Karpas-422 (cell line): ENCODE measurements at regions not wholly inside any gene's neighbourhood (a gene's known extent, or its start where the extent isn't known, plus 50 kb on each side); places are given as distances from the start of the nearest gene placed in this dataset.

Experiments
- DNase-seq: peaks from one replicate; pipeline ENCODE4 v3.0.0-alpha.2; 2015
- H2AFZ ChIP-seq: fragments of 200-600 bp; sonication (generic); 2 replicates; pipeline ENCODE4 v1.6.1; 2014; ENCODE audit warnings: antibody characterized with exemption, low read length, mixed read lengths
- H3K27ac ChIP-seq: fragments of 200-600 bp; sonication (generic); 2 replicates; pipeline ENCODE4 v1.5.1; 2014; ENCODE audit warnings: mild to moderate bottlenecking, low read length, moderate library complexity
- H3K27me3 ChIP-seq: fragments of 200-600 bp; sonication (generic); 2 replicates; pipeline ENCODE4 v1.6.1; 2014; ENCODE audit warnings: low read length, mixed read lengths
- H3K36me3 ChIP-seq: fragments of 200-600 bp; sonication (generic); 2 replicates; pipeline ENCODE4 v1.6.1; 2014; ENCODE audit warnings: low read length, mixed read lengths; ENCODE audit not compliant: insufficient read depth
- H3K4me1 ChIP-seq: fragments of 200-600 bp; sonication (generic); 2 replicates; pipeline ENCODE4 v1.6.1; 2014; ENCODE audit warnings: mild to moderate bottlenecking, low read length, mixed read lengths
- H3K4me2 ChIP-seq: fragments of 200-600 bp; sonication (generic); 2 replicates; pipeline ENCODE4 v1.6.1; 2014; ENCODE audit warnings: low read length, low read depth, mild to moderate bottlenecking; ENCODE audit not compliant: poor library complexity, severe bottlenecking
- H3K4me3 ChIP-seq: fragments of 200-600 bp; sonication (generic); 2 replicates; pipeline ENCODE4 v1.5.1; 2014; ENCODE audit warnings: mild to moderate bottlenecking, antibody characterized with exemption, low read length, mixed read lengths
- H3K79me2 ChIP-seq: fragments of 200-600 bp; sonication (generic); 2 replicates; pipeline ENCODE4 v1.6.1; 2014; ENCODE audit warnings: mild to moderate bottlenecking, low read length, mixed read lengths
- H3K9ac ChIP-seq: fragments of 200-600 bp; sonication (generic); 2 replicates; pipeline ENCODE4 v1.6.0; 2014; ENCODE audit warnings: low read length
- H3K9me2 ChIP-seq: fragments of 200-600 bp; sonication (generic), shearing (Covaris generic); replicated peaks from 2 replicates; pipeline ENCODE4 v1.6.0; 2014; ENCODE audit warnings: mild to moderate bottlenecking, low read length, moderate library complexity; ENCODE audit not compliant: insufficient read depth
- H3K9me3 ChIP-seq: fragments of 300-700, 200-600 bp; sonication (generic); 2 replicates; pipeline ENCODE4 v1.6.1; 2014; ENCODE audit warnings: low read length, mixed read lengths
- H4K20me1 ChIP-seq: fragments of 200-600 bp; sonication (generic); 2 replicates; pipeline ENCODE4 v1.6.1; 2014; ENCODE audit warnings: mild to moderate bottlenecking, antibody characterized with exemption, low read length, low read depth; ENCODE audit not compliant: insufficient read depth

GRCh38 chr6:88558981-88559380 is 392.8 kb upstream of the CNR1 start:
- Histone ChIP-seq H3K79me2 (no peaks in the 10 kb centered on the region), H3K36me3 (no peaks in the 10 kb centered on the region), H3K4me3 (no peak overlapping the region), H3K4me1 (peaks cover under 1% of the 10 kb centered on the region), H4K20me1 (no peaks in the 10 kb centered on the region), H3K9ac (no peak overlapping the region), H3K9me2 (no peaks in the 10 kb centered on the region), H2AFZ (no peak overlapping the region), H3K4me2 (no peak overlapping the region), H3K27ac (no peak overlapping the region), H3K9me3 (no peaks in the 10 kb centered on the region), H3K27me3 (no peaks in the 10 kb centered on the region)
- DNase-seq: no peak

GRCh38 chr6:88556663-88557062 is 390.5 kb upstream of the CNR1 start:
- Histone ChIP-seq H4K20me1 (no peaks in the 10 kb centered on the region), H3K27me3 (no peaks in the 10 kb centered on the region), H3K4me3 (no peak overlapping the region), H3K36me3 (no peaks in the 10 kb centered on the region), H3K9me3 (no peaks in the 10 kb centered on the region), H2AFZ (no peak overlapping the region), H3K4me1 (peaks cover 11% of the 10 kb centered on the region), H3K9me2 (no peaks in the 10 kb centered on the region), H3K9ac (no peak overlapping the region), H3K4me2 (no peak overlapping the region), H3K27ac (no peak overlapping the region), H3K79me2 (no peaks in the 10 kb centered on the region)
- DNase-seq: no peak

- H3K9me2 ChIP-seq: no peaks in the 10 kb centered on the region
- H3K36me3 ChIP-seq: no peaks in the 10 kb centered on the region; the same call in 1 of the 2 replicates
- H4K20me1 ChIP-seq: no peaks in the 10 kb centered on the region
- no peaks in the 10 kb centered on the region for H3K27me3 ChIP-seq
- DNase-seq: no peak
- H3K9me3 ChIP-seq: no peaks in the 10 kb centered on the region
- no peak overlapping the region for H3K27ac ChIP-seq
- peak overlapping the region; percentile 56; the same call in 1 of the 2 replicates for H3K4me3 ChIP-seq
- H2AFZ ChIP-seq: no peak overlapping the region
- peak overlapping the region; percentile 35 for H3K4me2 ChIP-seq
- H3K4me1 ChIP-seq: peaks cover 28% of the 10 kb centered on the region
- H3K79me2 ChIP-seq: no peaks in the 10 kb centered on the region
- H3K9ac ChIP-seq: peak overlapping the region; percentile 34; the same call in 1 of the 2 replicates
Measured at GRCh38 chr6:88548891-88549505, 382.9 kb upstream of the CNR1 start.

DNA sequence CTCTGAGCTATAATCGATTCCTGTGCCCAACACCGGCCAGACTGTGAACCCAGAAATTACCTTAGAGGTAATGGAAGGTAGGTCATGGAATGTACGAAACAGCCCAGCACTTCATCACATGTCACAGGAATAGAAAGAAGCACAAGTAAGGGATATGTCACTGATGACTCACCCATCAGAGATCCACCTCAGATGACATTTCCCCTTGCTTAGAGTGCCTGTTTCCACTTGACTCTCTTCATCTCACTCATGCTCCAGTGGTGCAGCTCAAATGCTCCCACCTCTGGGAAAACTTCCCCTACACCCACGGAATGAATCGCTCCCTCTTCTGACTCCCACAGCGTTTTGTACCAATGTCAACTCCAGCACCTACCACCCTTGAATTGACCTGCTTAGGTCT is 381.6 kb upstream of the CNR1 start:
- Histone ChIP-seq H3K4me2 (no peak overlapping the region), H3K4me3 (no peak overlapping the region), H4K20me1 (no peaks in the 10 kb centered on the region), H3K9me2 (no peaks in the 10 kb centered on the region), H3K4me1 (peaks cover 18% of the 10 kb centered on the region), H3K9me3 (no peaks in the 10 kb centered on the region), H2AFZ (no peak overlapping the region), H3K27ac (no peak overlapping the region), H3K79me2 (no peaks in the 10 kb centered on the region), H3K27me3 (no peaks in the 10 kb centered on the region), H3K36me3 (no peaks in the 10 kb centered on the region; the same call in 1 of the 2 replicates), H3K9ac (no peak overlapping the region)
- DNase-seq: no peak

DNA sequence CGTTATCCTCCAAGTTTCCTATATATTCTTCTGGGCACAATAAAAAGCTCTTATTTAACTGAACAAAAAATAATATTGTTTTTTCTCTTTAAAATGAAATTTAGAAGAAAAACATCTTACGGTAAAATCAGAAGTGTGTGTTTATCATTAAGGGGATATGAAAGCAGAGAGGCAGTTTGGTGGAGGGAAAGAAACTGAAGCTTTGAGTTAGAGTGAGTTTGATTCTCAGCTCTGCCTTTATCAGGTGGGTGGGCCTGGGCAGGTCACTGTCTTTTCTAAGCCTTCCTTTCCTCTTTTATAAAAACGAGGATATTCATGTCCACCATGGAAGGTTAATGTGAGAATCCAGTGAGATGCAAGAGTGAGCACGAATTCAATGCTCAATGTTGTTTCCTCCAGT is 379.8 kb upstream of the CNR1 start:
- DNase-seq: no peak
- Histone ChIP-seq H2AFZ (no peak overlapping the region), H3K9me2 (no peaks in the 10 kb centered on the region), H3K9me3 (no peaks in the 10 kb centered on the region), H4K20me1 (no peaks in the 10 kb centered on the region), H3K36me3 (no peaks in the 10 kb centered on the region; the same call in 1 of the 2 replicates), H3K4me2 (peak overlapping the region; percentile 27), H3K9ac (no peak overlapping the region), H3K79me2 (no peaks in the 10 kb centered on the region), H3K27ac (no peak overlapping the region), H3K27me3 (no peaks in the 10 kb centered on the region), H3K4me1 (peaks cover 18% of the 10 kb centered on the region), H3K4me3 (no peak overlapping the region)

- DNase-seq: no peak
- Histone ChIP-seq H3K9ac (no peak overlapping the region), H3K27me3 (no peaks in the 10 kb centered on the region), H3K4me3 (no peak overlapping the region), H3K9me3 (no peaks in the 10 kb centered on the region), H3K4me1 (peaks cover 18% of the 10 kb centered on the region), H3K27ac (no peak overlapping the region), H3K79me2 (no peaks in the 10 kb centered on the region), H2AFZ (no peak overlapping the region), H3K36me3 (no peaks in the 10 kb centered on the region; the same call in 1 of the 2 replicates), H4K20me1 (no peaks in the 10 kb centered on the region), H3K4me2 (peak overlapping the region; percentile 27), H3K9me2 (no peaks in the 10 kb centered on the region)
Measured at GRCh38 chr6:88544986-88545612, 379.0 kb upstream of the CNR1 start.

- Histone ChIP-seq H4K20me1 (no peaks in the 10 kb centered on the region), H3K4me1 (no peaks in the 10 kb centered on the region), H3K4me3 (no peak overlapping the region), H3K79me2 (no peaks in the 10 kb centered on the region), H3K9me3 (no peaks in the 10 kb centered on the region), H2AFZ (no peak overlapping the region), H3K9me2 (no peaks in the 10 kb centered on the region), H3K4me2 (no peak overlapping the region), H3K27me3 (no peaks in the 10 kb centered on the region), H3K36me3 (no peaks in the 10 kb centered on the region), H3K27ac (no peak overlapping the region), H3K9ac (no peak overlapping the region)
- DNase-seq: no peak
Measured at GRCh38 chr6:88539295-88539764, 373.2 kb upstream of the CNR1 start.

- Histone ChIP-seq H3K9ac (no peak overlapping the region), H3K9me2 (no peaks in the 10 kb centered on the region), H3K4me3 (no peak overlapping the region), H3K79me2 (no peaks in the 10 kb centered on the region), H4K20me1 (no peaks in the 10 kb centered on the region), H3K36me3 (no peaks in the 10 kb centered on the region), H3K27me3 (no peaks in the 10 kb centered on the region), H3K4me1 (no peaks in the 10 kb centered on the region), H3K4me2 (no peak overlapping the region), H3K9me3 (no peaks in the 10 kb centered on the region), H3K27ac (no peak overlapping the region), H2AFZ (no peak overlapping the region)
- no peak for DNase-seq
Measured at GRCh38 chr6:88538840-88539239, 372.7 kb upstream of the CNR1 start.
